IPS DF 6.9 (cell line): ENCODE measurements at regions not wholly inside any gene's neighbourhood (a gene's known extent, or its start where the extent isn't known, plus 50 kb on each side); places are given as distances from the start of the nearest gene placed in this dataset.

Experiments used
- DNase-seq: peaks from one replicate; pipeline ENCODE4 v3.0.0-alpha.2; 2013; ENCODE audit warnings: low read depth, low spot score
- H3K27ac ChIP-seq: one replicate; pipeline ENCODE4 v1.5.1; 2013; ENCODE audit warnings: low read length, control low read depth
- H3K27me3 ChIP-seq: 2 replicates; pipeline ENCODE4 v1.6.1; 2013; ENCODE audit warnings: mild to moderate bottlenecking, low read length; ENCODE audit not compliant: control insufficient read depth, insufficient read depth
- H3K36me3 ChIP-seq: 2 replicates; pipeline ENCODE4 v1.6.1; 2013; ENCODE audit warnings: low read length; ENCODE audit not compliant: control insufficient read depth, insufficient read depth
- H3K4me1 ChIP-seq: 2 replicates; pipeline ENCODE4 v1.6.1; 2013; ENCODE audit warnings: low read length; ENCODE audit not compliant: control insufficient read depth, insufficient read depth
- H3K4me3 ChIP-seq: 2 replicates; pipeline ENCODE4 v1.5.1; 2013; ENCODE audit warnings: mild to moderate bottlenecking, low read length
- H3K9me3 ChIP-seq: 2 replicates; pipeline ENCODE4 v1.6.1; 2013; ENCODE audit warnings: low read length, inconsistent platforms; ENCODE audit not compliant: control insufficient read depth, insufficient read depth
- WGBS: extraction: QIAGEN DNeasy Blood & Tissue Kit; methylation state at CpG from one replicate; pipeline ENCODE4 v1.1.7; 2013; ENCODE audit warnings: mixed read lengths, missing lambda C conversion rate; ENCODE audit not compliant: insufficient read length, insufficient coverage; 5-methylcytosine and 5-hydroxymethylcytosine counted together

GRCh38 chr18:68499141-68499540 lies 215.8 kb downstream of the TMX3 start:
- H3K4me1 ChIP-seq = no peaks in the 10 kb centered on the region
- H3K4me3 ChIP-seq = no peak overlapping the region
- no peaks in the 10 kb centered on the region for H3K36me3 ChIP-seq
- H3K27me3 ChIP-seq = no peaks in the 10 kb centered on the region
- H3K9me3 ChIP-seq = no peaks in the 10 kb centered on the region
- no CpG with 5 or more reads among the region's 2 CpGs for WGBS
- no peak overlapping the region for H3K27ac ChIP-seq
- DNase-seq = no peak

- Histone ChIP-seq H3K4me1 (no peaks in the 10 kb centered on the region), H3K27me3 (no peaks in the 10 kb centered on the region), H3K36me3 (no peaks in the 10 kb centered on the region), H3K9me3 (no peaks in the 10 kb centered on the region), H3K27ac (no peak overlapping the region), H3K4me3 (no peak overlapping the region)
- DNase-seq = no peak
- WGBS = no CpG with 5 or more reads among the region's 1 CpG
Measured at GRCh38 chr18:68498636-68499035, 216.3 kb downstream of the TMX3 start.

- H3K9me3 ChIP-seq = no peaks in the 10 kb centered on the region
- H3K27ac ChIP-seq = no peak overlapping the region
- H3K4me3 ChIP-seq = no peak overlapping the region
- no peaks in the 10 kb centered on the region for H3K27me3 ChIP-seq
- no peak for DNase-seq
- no peaks in the 10 kb centered on the region for H3K4me1 ChIP-seq
- no CpG with 5 or more reads among the region's 1 CpG for WGBS
- no peaks in the 10 kb centered on the region for H3K36me3 ChIP-seq
Measured at GRCh38 chr18:68498185-68498584, 216.7 kb downstream of the TMX3 start.

GRCh38 chr18:68494802-68495581 lies 219.9 kb downstream of the TMX3 start:
- H3K9me3 ChIP-seq = no peaks in the 10 kb centered on the region
- no peaks in the 10 kb centered on the region; the same call in 1 of the 2 replicates for H3K4me1 ChIP-seq
- no peaks in the 10 kb centered on the region for H3K27me3 ChIP-seq
- DNase-seq = no peak
- H3K27ac ChIP-seq = no peak overlapping the region
- H3K4me3 ChIP-seq = no peak overlapping the region
- no peaks in the 10 kb centered on the region for H3K36me3 ChIP-seq
- WGBS = no CpG with 5 or more reads among the region's 3 CpGs

GRCh38 chr18:68489013-68489792 lies 225.7 kb downstream of the TMX3 start:
- WGBS = no CpG with 5 or more reads among the region's 6 CpGs
- peak; percentile 13 for DNase-seq
- H3K27me3 ChIP-seq = no peaks in the 10 kb centered on the region
- H3K36me3 ChIP-seq = no peaks in the 10 kb centered on the region
- H3K27ac ChIP-seq = no peak overlapping the region
- no peak overlapping the region for H3K4me3 ChIP-seq
- no peaks in the 10 kb centered on the region; the same call in 1 of the 2 replicates for H3K4me1 ChIP-seq
- H3K9me3 ChIP-seq = no peaks in the 10 kb centered on the region

- DNase-seq = no peak
- H3K9me3 ChIP-seq = no peaks in the 10 kb centered on the region
- no peaks in the 10 kb centered on the region for H3K27me3 ChIP-seq
- H3K36me3 ChIP-seq = no peaks in the 10 kb centered on the region
- H3K27ac ChIP-seq = no peak overlapping the region
- H3K4me1 ChIP-seq = no peaks in the 10 kb centered on the region
- no peak overlapping the region for H3K4me3 ChIP-seq
- WGBS = no CpG with 5 or more reads among the region's 4 CpGs
Measured at GRCh38 chr18:68484241-68484640, 230.7 kb downstream of the TMX3 start.

- no peaks in the 10 kb centered on the region for H3K27me3 ChIP-seq
- H3K27ac ChIP-seq = no peak overlapping the region
- no peaks in the 10 kb centered on the region for H3K36me3 ChIP-seq
- H3K9me3 ChIP-seq = no peaks in the 10 kb centered on the region
- H3K4me3 ChIP-seq = no peak overlapping the region
- WGBS = no CpG with 5 or more reads among the region's 3 CpGs
- no peak for DNase-seq
- H3K4me1 ChIP-seq = no peaks in the 10 kb centered on the region
Measured at GRCh38 chr18:68482815-68483214, 232.1 kb downstream of the TMX3 start.

GRCh38 chr18:68480196-68480595 lies 234.7 kb downstream of the TMX3 start:
- no peak overlapping the region for H3K27ac ChIP-seq
- no peaks in the 10 kb centered on the region for H3K4me1 ChIP-seq
- no peak overlapping the region for H3K4me3 ChIP-seq
- H3K27me3 ChIP-seq = no peaks in the 10 kb centered on the region
- no CpG with 5 or more reads among the region's 4 CpGs for WGBS
- DNase-seq = no peak
- no peaks in the 10 kb centered on the region for H3K9me3 ChIP-seq
- no peaks in the 10 kb centered on the region for H3K36me3 ChIP-seq

GRCh38 chr18:68478246-68478645 lies 236.7 kb downstream of the TMX3 start:
- no CpG with 5 or more reads among the region's 2 CpGs for WGBS

GRCh38 chr18:68475883-68476282 lies 239.0 kb downstream of the TMX3 start:
- DNase-seq = no peak
- H3K27ac ChIP-seq = no peak overlapping the region
- no peaks in the 10 kb centered on the region for H3K27me3 ChIP-seq
- no peaks in the 10 kb centered on the region for H3K4me1 ChIP-seq
- no peaks in the 10 kb centered on the region for H3K9me3 ChIP-seq
- H3K4me3 ChIP-seq = no peak overlapping the region
- no CpG with 5 or more reads among the region's 3 CpGs for WGBS
- H3K36me3 ChIP-seq = no peaks in the 10 kb centered on the region

More at GRCh38 chr18:68478246-68478645, 236.7 kb downstream of the TMX3 start:
- H3K27me3 ChIP-seq = no peaks in the 10 kb centered on the region
- no peaks in the 10 kb centered on the region for H3K9me3 ChIP-seq
- H3K27ac ChIP-seq = no peak overlapping the region
- no peak overlapping the region for H3K4me3 ChIP-seq
- no peaks in the 10 kb centered on the region for H3K4me1 ChIP-seq
- no peak for DNase-seq
- H3K36me3 ChIP-seq = no peaks in the 10 kb centered on the region
